PC-3 (cell line): ENCODE measurements at regions not wholly inside any gene's neighbourhood (a gene's known extent, or its start where the extent isn't known, plus 50 kb on each side); places are given as distances from the start of the nearest gene placed in this dataset.

ENCODE experiments used
- EZH2 ChIP-seq: fragments of 300-600 bp; sonication (generic); IDR thresholded peaks from one replicate; pipeline ENCODE4 v1.6.1; 2017; ENCODE audit warnings: antibody characterized with exemption, mild to moderate bottlenecking, low read length; ENCODE audit not compliant: unreplicated experiment
- EZH2phosphoT487 ChIP-seq: fragments of 300-600 bp; sonication (generic); IDR thresholded peaks from 2 replicates; pipeline ENCODE4 v1.6.1; 2018; ENCODE audit warnings: mild to moderate bottlenecking, antibody characterized with exemption, low read length, borderline replicate concordance
- TF ChIP-seq, protein P1 (sequence below): fragments of 300-600 bp; sonication (generic); conservative IDR thresholded peaks from 2 replicates; pipeline ENCODE4 v1.5.1; 2017; ENCODE audit warnings: antibody characterized with exemption, low read depth, mild to moderate bottlenecking, low read length

DNA sequence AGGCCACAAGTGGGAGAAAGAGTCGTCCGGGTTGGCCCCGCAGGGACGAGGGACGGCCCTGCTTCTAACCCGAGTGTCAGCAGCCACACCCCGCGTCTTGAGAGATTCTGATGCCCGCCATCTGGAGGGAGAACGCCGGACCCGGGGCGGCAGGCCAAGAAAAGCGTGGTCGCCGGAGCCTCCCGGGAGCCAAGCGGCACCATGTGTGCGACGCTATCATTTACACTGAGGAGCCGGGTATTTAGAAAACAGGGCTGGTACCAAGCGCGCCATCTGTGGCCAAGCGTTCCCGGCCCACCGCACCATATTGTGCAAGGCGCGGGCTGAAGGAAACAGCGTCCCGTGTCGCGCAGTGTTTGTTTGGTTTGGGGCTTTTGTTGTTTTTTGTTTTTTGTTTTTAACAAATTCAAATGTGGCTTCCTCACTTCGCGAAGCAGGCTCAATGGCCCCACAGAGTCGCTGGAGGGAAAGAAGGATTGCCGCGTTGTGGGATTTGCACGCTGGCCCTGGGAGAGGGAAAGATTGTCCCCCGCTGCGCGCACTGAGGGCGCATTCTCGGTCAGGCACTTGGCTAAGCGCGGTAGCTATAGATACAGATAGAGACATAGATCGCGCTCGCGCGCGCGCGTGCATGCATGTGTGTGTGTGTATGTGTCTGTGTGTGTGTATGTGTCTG is 153.8 kb downstream of the BCL11B start:
- TF ChIP-seq, protein P1, sequence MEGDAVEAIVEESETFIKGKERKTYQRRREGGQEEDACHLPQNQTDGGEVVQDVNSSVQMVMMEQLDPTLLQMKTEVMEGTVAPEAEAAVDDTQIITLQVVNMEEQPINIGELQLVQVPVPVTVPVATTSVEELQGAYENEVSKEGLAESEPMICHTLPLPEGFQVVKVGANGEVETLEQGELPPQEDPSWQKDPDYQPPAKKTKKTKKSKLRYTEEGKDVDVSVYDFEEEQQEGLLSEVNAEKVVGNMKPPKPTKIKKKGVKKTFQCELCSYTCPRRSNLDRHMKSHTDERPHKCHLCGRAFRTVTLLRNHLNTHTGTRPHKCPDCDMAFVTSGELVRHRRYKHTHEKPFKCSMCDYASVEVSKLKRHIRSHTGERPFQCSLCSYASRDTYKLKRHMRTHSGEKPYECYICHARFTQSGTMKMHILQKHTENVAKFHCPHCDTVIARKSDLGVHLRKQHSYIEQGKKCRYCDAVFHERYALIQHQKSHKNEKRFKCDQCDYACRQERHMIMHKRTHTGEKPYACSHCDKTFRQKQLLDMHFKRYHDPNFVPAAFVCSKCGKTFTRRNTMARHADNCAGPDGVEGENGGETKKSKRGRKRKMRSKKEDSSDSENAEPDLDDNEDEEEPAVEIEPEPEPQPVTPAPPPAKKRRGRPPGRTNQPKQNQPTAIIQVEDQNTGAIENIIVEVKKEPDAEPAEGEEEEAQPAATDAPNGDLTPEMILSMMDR: no peak
- TF ChIP-seq EZH2: no peak
- no peak for TF ChIP-seq EZH2phosphoT487
